H1 (cell line): ENCODE measurements at regions not wholly inside any gene's neighbourhood (a gene's known extent, or its start where the extent isn't known, plus 50 kb on each side); places are given as distances from the start of the nearest gene placed in this dataset.

Experiments
- CTCF ChIA-PET: fragments of 300-600 bp; sonication (Branson Sonifier 250); formaldehyde crosslinking; loops from one replicate; lab custom pipeline; 2021; ENCODE audit not compliant: partially characterized antibody; lab: Charles Lee
- POLR2A ChIA-PET: fragments of 300-600 bp; sonication (Branson Sonifier 250); formaldehyde crosslinking; loops from one replicate; lab custom pipeline; 2021; ENCODE audit warnings: inconsistent platforms; ENCODE audit not compliant: partially characterized antibody; lab: Charles Lee
- DNase-seq, 2 experiments: peaks; one replicate each; pipeline versions ENCODE4 v3.0.0 to v3.0.0-alpha.2; 2010 to 2022; ENCODE audit warnings: low spot score in 2 of 2, low read depth in 1 of 2, mixed read lengths in 1 of 2
- FAIRE-seq: peaks from 2 replicates; lab custom pipeline; 2011; peaks lifted over from hg19 to GRCh38; lab: Jason Lieb, UNC
- H2AFZ ChIP-seq: 2 replicates; pipeline ENCODE4 v1.8.1; 2012; ENCODE audit warnings: low read length, inconsistent platforms
- H2AK5ac ChIP-seq: 2 replicates; pipeline ENCODE4 v1.6.1; 2013; ENCODE audit warnings: low read depth, low read length
- H2BK120ac ChIP-seq: replicated peaks from 2 replicates; pipeline ENCODE3; 2013; ENCODE audit warnings: low read depth, low read length, inconsistent platforms
- H2BK12ac ChIP-seq: 2 replicates; pipeline ENCODE4 v1.6.1; 2013; ENCODE audit warnings: low read depth, low read length
- H2BK15ac ChIP-seq: 2 replicates; pipeline ENCODE4 v1.6.1; 2013; ENCODE audit warnings: low read length
- H2BK20ac ChIP-seq: 2 replicates; pipeline ENCODE4 v1.6.1; 2013; ENCODE audit warnings: low read length
- H2BK5ac ChIP-seq: 2 replicates; pipeline ENCODE4 v1.6.1; 2013; ENCODE audit warnings: low read depth, low read length
- H3K14ac ChIP-seq: 2 replicates; pipeline ENCODE4 v1.6.1; 2013; ENCODE audit warnings: inconsistent platforms; ENCODE audit not compliant: insufficient read length
- H3K18ac ChIP-seq: 2 replicates; pipeline ENCODE4 v1.6.1; 2013; ENCODE audit warnings: low read length; ENCODE audit errors: extremely low read depth
- H3K23ac ChIP-seq: 2 replicates; pipeline ENCODE4 v1.6.1; 2013; ENCODE audit warnings: inconsistent platforms; ENCODE audit not compliant: insufficient read length
- H3K23me2 ChIP-seq: 2 replicates; pipeline ENCODE4 v1.6.1; 2013; ENCODE audit warnings: low read depth, low read length
- H3K27ac ChIP-seq: 2 replicates; pipeline ENCODE4 v1.6.1; 2011; ENCODE audit warnings: low read depth, low read length, inconsistent platforms
- H3K27me3 ChIP-seq, 4 experiments: replicated peaks in 1 of 4; 1 replicate in 1 of 4; 2 replicates in 3 of 4; pipeline versions ENCODE4 v1.6.1 to v1.8.1; 2011 to 2013; ENCODE audit warnings: low read length in 3 of 4, mild to moderate bottlenecking in 3 of 4, inconsistent platforms in 2 of 4, mixed read lengths in 2 of 4, moderate library complexity in 1 of 4; ENCODE audit not compliant: control insufficient read depth in 3 of 4, insufficient read depth in 3 of 4; ENCODE audit errors: extremely low read depth in 1 of 4
- H3K36me3 ChIP-seq, 4 experiments: 2 replicates each; pipeline versions ENCODE4 v1.6.1 to v1.8.1; 2011 to 2013; ENCODE audit warnings: mild to moderate bottlenecking in 4 of 4, low read length in 3 of 4, moderate library complexity in 2 of 4, control low read depth in 1 of 4, inconsistent platforms in 1 of 4; ENCODE audit not compliant: insufficient read depth in 4 of 4, control insufficient read depth in 2 of 4
- H3K4ac ChIP-seq: replicated peaks from 2 replicates; pipeline ENCODE3; 2013; ENCODE audit warnings: low read length, low read depth, mixed read lengths, inconsistent platforms; ENCODE audit not compliant: insufficient read length
- H3K4me1 ChIP-seq, 4 experiments: replicated peaks in 1 of 4; 1 replicate in 1 of 4; 2 replicates in 3 of 4; pipeline versions ENCODE4 v1.6.1 to v1.8.1; 2011 to 2013; ENCODE audit warnings: low read length in 3 of 4, inconsistent platforms in 2 of 4, mixed read lengths in 1 of 4; ENCODE audit not compliant: insufficient read depth in 4 of 4, control insufficient read depth in 3 of 4
- H3K4me2 ChIP-seq, 2 experiments: 2 replicates each; pipeline versions ENCODE4 v1.6.1 to v1.8.1; 2011 to 2013; ENCODE audit warnings: low read depth in 2 of 2, low read length in 2 of 2, control low read depth in 1 of 2, inconsistent platforms in 1 of 2, mild to moderate bottlenecking in 1 of 2; ENCODE audit not compliant: insufficient read depth in 1 of 2
- H3K4me3 ChIP-seq, 4 experiments: fragments of 200-600, 300-600 bp in 1 of 4; sonication (generic), shearing (Covaris generic), sonication (Bioruptor Twin) in 1 of 4; 2 replicates each; pipeline versions ENCODE4 v1.5.1 to v1.8.1; 2011 to 2016; ENCODE audit warnings: low read length in 4 of 4, low read depth in 3 of 4, control low read depth in 2 of 4, inconsistent platforms in 2 of 4, mild to moderate bottlenecking in 2 of 4, mixed read lengths in 1 of 4, moderate library complexity in 1 of 4; ENCODE audit not compliant: insufficient read depth in 2 of 4; ENCODE audit errors: extremely low read depth in 1 of 4
- H3K56ac ChIP-seq: replicated peaks from 2 replicates; pipeline ENCODE3; 2013; ENCODE audit warnings: low read depth, mild to moderate bottlenecking, mixed read lengths, low read length, inconsistent platforms; ENCODE audit not compliant: insufficient read length
- H3K79me1 ChIP-seq: 2 replicates; pipeline ENCODE4 v1.6.1; 2013; ENCODE audit warnings: low read depth, low read length, control low read depth
- H3K79me2 ChIP-seq, 2 experiments: 2 replicates each; pipeline versions ENCODE4 v1.6.1 to v1.8.1; 2012 to 2013; ENCODE audit warnings: low read length in 2 of 2, mild to moderate bottlenecking in 2 of 2, inconsistent platforms in 1 of 2; ENCODE audit not compliant: insufficient read depth in 2 of 2, control insufficient read depth in 1 of 2
- H3K9ac ChIP-seq, 4 experiments: replicated peaks in 1 of 4; 1 replicate in 1 of 4; 2 replicates in 3 of 4; pipeline versions ENCODE4 v1.6.1 to v1.8.1; 2011 to 2013; ENCODE audit warnings: low read depth in 3 of 4, low read length in 3 of 4, control low read depth in 2 of 4, mild to moderate bottlenecking in 2 of 4, moderate library complexity in 2 of 4, inconsistent platforms in 1 of 4; ENCODE audit errors: extremely low read depth in 1 of 4
- H3K9me3 ChIP-seq, 2 experiments: 2 replicates each; pipeline versions ENCODE4 v1.6.1 to v1.8.1; 2012 to 2013; ENCODE audit warnings: mild to moderate bottlenecking in 2 of 2, moderate library complexity in 2 of 2, control low read depth in 1 of 2, inconsistent platforms in 1 of 2, low read depth in 1 of 2, low read length in 1 of 2, mixed read lengths in 1 of 2; ENCODE audit not compliant: insufficient read depth in 2 of 2
- H4K20me1 ChIP-seq, 2 experiments: replicated peaks in 1 of 2; 2 replicates each; pipeline versions ENCODE3 to v1.8.1; 2011 to 2013; ENCODE audit warnings: inconsistent platforms in 2 of 2, low read length in 2 of 2, mild to moderate bottlenecking in 1 of 2; ENCODE audit not compliant: insufficient read depth in 2 of 2, control insufficient read depth in 1 of 2
- H4K5ac ChIP-seq: 2 replicates; pipeline ENCODE4 v1.6.1; 2013; ENCODE audit warnings: low read length, low read depth, mixed read lengths, inconsistent platforms; ENCODE audit not compliant: insufficient read length
- H4K8ac ChIP-seq: 2 replicates; pipeline ENCODE4 v1.8.0; 2013; ENCODE audit warnings: mild to moderate bottlenecking, moderate library complexity, low read length, inconsistent platforms; ENCODE audit not compliant: insufficient read depth; ENCODE audit errors: extremely low read depth
- H4K91ac ChIP-seq: replicated peaks from 2 replicates; pipeline ENCODE3; 2013; ENCODE audit warnings: low read length, mixed read lengths, inconsistent platforms; ENCODE audit not compliant: insufficient read length
- ASH2L ChIP-seq: fragments of 200-600, 300-600 bp; sonication (generic); IDR thresholded peaks from one replicate; pipeline ENCODE4 v1.7.1; 2017; ENCODE audit warnings: low read length
- BACH1 ChIP-seq: IDR thresholded peaks from 2 replicates; pipeline ENCODE4 v1.6.1; 2012; ENCODE audit warnings: low read length, improper control_type of control experiment
- EGR1 ChIP-seq: IDR thresholded peaks from 2 replicates; pipeline ENCODE4 v1.6.1; 2011; ENCODE audit warnings: low read depth, low read length, borderline replicate concordance
- HDAC6 ChIP-seq: IDR thresholded peaks from one replicate; pipeline ENCODE4 v1.7.1; 2012; ENCODE audit warnings: low read depth, mild to moderate bottlenecking, inconsistent platforms, low read length, moderate library complexity
- ZNF274 ChIP-seq: IDR thresholded peaks from 2 replicates; pipeline ENCODE4 v1.7.0; 2012; ENCODE audit warnings: low read length, borderline replicate concordance; ENCODE audit errors: extremely low read depth
- WGBS, 2 experiments: shearing (Covaris generic) in 1 of 2; methylation state at CpG; one replicate each; pipeline versions ENCODE4 v1.1.6 to v1.1.7; 2013 to 2015; ENCODE audit warnings: low lambda C conversion rate in 2 of 2, mixed read lengths in 2 of 2, inconsistent platforms in 1 of 2, low coverage in 1 of 2, missing lambda C conversion rate in 1 of 2; ENCODE audit not compliant: insufficient replicate concordance in 2 of 2, insufficient coverage in 1 of 2, insufficient read length in 1 of 2; ENCODE audit errors: extremely low coverage in 1 of 2, missing lambda C conversion rate in 1 of 2; 5-methylcytosine and 5-hydroxymethylcytosine counted together

GRCh38 chr13:106987427-106987785 is 419.5 kb upstream of the ARGLU1 start:
- peaks cover 0 to 5% (median 0%) of the 10 kb centered on the region in 4 experiments; a peak in 1 of 7 replicates for H3K4me1 ChIP-seq
- no peak for FAIRE-seq
- POLR2A ChIA-PET: no interaction called here

More at GRCh38 chr13:106987427-106987785, 419.5 kb upstream of the ARGLU1 start:
- Histone ChIP-seq H2AFZ (no peak overlapping the region), H4K5ac (no peak overlapping the region), H4K91ac (no peak overlapping the region), H3K27me3 (peaks cover 0 to 1% (median 0%) of the 10 kb centered on the region in 4 experiments; a peak in 1 of 7 replicates), H3K23me2 (no peaks in the 10 kb centered on the region), H4K8ac (no peak overlapping the region), H3K18ac (no peak overlapping the region), H3K4me3 (no peak overlapping the region), H2BK120ac (no peak overlapping the region), H3K56ac (no peak overlapping the region), H3K79me2 (no peaks in the 10 kb centered on the region), H4K20me1 (no peaks in the 10 kb centered on the region), H3K79me1 (no peaks in the 10 kb centered on the region), H3K9me3 (no peaks in the 10 kb centered on the region), H2BK12ac (no peak overlapping the region), H3K9ac (no peak overlapping the region), H2BK20ac (no peak overlapping the region), H2AK5ac (no peak overlapping the region), H3K14ac (no peak overlapping the region), H3K4ac (no peak overlapping the region), H3K23ac (no peak overlapping the region), H3K36me3 (no peaks in the 10 kb centered on the region), H2BK5ac (no peak overlapping the region), H3K4me2 (no peak overlapping the region), H3K27ac (no peak overlapping the region), H2BK15ac (no peak overlapping the region)
- CTCF ChIA-PET: interaction anchor here (0.7 kb wide), 1 partner anchor 31 kb away, joined by 5 read pairs; no protein-coding TSS in a partner anchor
- no peak for TF ChIP-seq HDAC6
- no peak for TF ChIP-seq ZNF274
- no peak for TF ChIP-seq EGR1
- TF ChIP-seq ASH2L: no peak
- no peak for TF ChIP-seq BACH1
- no peak for DNase-seq
- WGBS, 2 experiments: 88% methylated on average over 5 of the region's 5 CpGs; no CpG with 5 or more reads in 1 of the 2 experiments
